ENCODE measurements at regions not wholly inside any gene's neighbourhood (a gene's known extent, or its start where the extent isn't known, plus 50 kb on each side); places are given as distances from the start of the nearest gene placed in this dataset.

- H3K4me1 Mint-ChIP-seq = no peaks in the 10 kb centered on the region
These were observed 150.2 kb upstream of the CLEC14A start for GRCh38 chr14:38405851-38406635.

DNA sequence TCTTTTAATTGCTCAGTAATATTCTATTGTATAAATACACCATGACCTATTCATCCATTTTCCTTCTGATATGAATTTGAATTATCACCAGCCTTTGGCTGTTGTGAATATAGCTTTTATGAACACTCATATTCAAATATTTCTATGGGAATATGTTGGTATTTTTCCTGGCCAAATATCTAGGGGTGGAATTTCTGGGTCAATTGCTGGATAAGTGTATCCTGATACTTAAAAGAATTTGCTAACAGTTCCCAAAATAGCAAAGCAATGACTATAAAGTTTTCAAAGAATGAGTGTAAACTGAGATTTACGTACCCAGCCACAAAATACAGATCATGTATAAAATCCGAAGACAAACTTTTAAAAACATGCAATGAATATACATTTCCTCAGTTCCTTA lies 148.7 kb upstream of the CLEC14A start:
- intact Hi-C loops (cut with micrococcal nuclease) = no loop called here

More at GRCh38 chr14:38405851-38406635, 150.2 kb upstream of the CLEC14A start:
- Mint-ChIP-seq H3K9me3 (peaks cover 0 to 5% (median 1%) of the 10 kb centered on the region in 7 donors), H3K36me3 (no peaks in the 10 kb centered on the region), H3K27ac (no peak overlapping the region), H3K4me3 (no peak overlapping the region), H3K27me3 (ENCODE audit: low read depth in 3 of 3) (peaks cover 0 to 1% (median 0%) of the 10 kb centered on the region in 3 donors)
- Histone ChIP-seq H3K9ac (ENCODE audit: insufficient read depth, low read length, poor library complexity, severe bottlenecking) (no peak overlapping the region), H3K4me3 (replicated peaks in 1 of 3; ENCODE audit: low read depth in 2 of 3, low read length in 3 of 3) (no peak overlapping the region), H3K27me3 (ENCODE audit: control insufficient read depth in 2 of 2, insufficient read depth in 2 of 2, low read length in 2 of 2) (no peaks in the 10 kb centered on the region), H3K27ac (ENCODE audit: low read depth in 1 of 2, low read length in 2 of 2) (no peak overlapping the region), H2AFZ (ENCODE audit: insufficient read depth, low read depth, low read length, poor library complexity, severe bottlenecking) (no peak overlapping the region), H3K36me3 (replicated peaks in 1 of 2; ENCODE audit: control insufficient read depth in 1 of 2, insufficient read depth in 2 of 2, low read length in 2 of 2) (no peaks in the 10 kb centered on the region), H3K79me2 (ENCODE audit: insufficient read depth, low read length) (no peaks in the 10 kb centered on the region), H3K4me1 (ENCODE audit: control insufficient read depth in 1 of 2, insufficient read depth in 2 of 2, low read length in 2 of 2) (no peaks in the 10 kb centered on the region), H4K20me1 (ENCODE audit: insufficient read depth, low read length) (no peaks in the 10 kb centered on the region), H3K9me3 (replicated peaks in 1 of 2; ENCODE audit: control insufficient read depth in 1 of 2, insufficient read depth in 1 of 2, low read length in 2 of 2) (peaks cover 0 to 3% of the 10 kb centered on the region in 2 donors), H3K4me2 (replicated peaks; ENCODE audit: extremely low read depth, low read length, poor library complexity, severe bottlenecking) (no peak overlapping the region)
- DNase-seq = no peak
- intact Hi-C loops (cut with micrococcal nuclease) = no loop called here
- TF ChIP-seq, protein P1, sequence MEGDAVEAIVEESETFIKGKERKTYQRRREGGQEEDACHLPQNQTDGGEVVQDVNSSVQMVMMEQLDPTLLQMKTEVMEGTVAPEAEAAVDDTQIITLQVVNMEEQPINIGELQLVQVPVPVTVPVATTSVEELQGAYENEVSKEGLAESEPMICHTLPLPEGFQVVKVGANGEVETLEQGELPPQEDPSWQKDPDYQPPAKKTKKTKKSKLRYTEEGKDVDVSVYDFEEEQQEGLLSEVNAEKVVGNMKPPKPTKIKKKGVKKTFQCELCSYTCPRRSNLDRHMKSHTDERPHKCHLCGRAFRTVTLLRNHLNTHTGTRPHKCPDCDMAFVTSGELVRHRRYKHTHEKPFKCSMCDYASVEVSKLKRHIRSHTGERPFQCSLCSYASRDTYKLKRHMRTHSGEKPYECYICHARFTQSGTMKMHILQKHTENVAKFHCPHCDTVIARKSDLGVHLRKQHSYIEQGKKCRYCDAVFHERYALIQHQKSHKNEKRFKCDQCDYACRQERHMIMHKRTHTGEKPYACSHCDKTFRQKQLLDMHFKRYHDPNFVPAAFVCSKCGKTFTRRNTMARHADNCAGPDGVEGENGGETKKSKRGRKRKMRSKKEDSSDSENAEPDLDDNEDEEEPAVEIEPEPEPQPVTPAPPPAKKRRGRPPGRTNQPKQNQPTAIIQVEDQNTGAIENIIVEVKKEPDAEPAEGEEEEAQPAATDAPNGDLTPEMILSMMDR (IDR thresholded peaks at IDR 0.05) = no peak
- 100% methylated on average over 2 of the region's 3 CpGs for WGBS (ENCODE audit: insufficient coverage)

More for the DNA sequence above, 148.7 kb upstream of the CLEC14A start:
- H3K4me2 ChIP-seq (replicated peaks; ENCODE audit: extremely low read depth, low read length, poor library complexity, severe bottlenecking) = no peak overlapping the region
- H3K4me1 Mint-ChIP-seq = no peaks in the 10 kb centered on the region
- no peak overlapping the region for H3K27ac ChIP-seq (ENCODE audit: low read depth in 1 of 2, low read length in 2 of 2)
- H3K36me3 Mint-ChIP-seq = no peaks in the 10 kb centered on the region
- peaks cover 0 to 5% (median 2%) of the 10 kb centered on the region in 7 donors for H3K9me3 Mint-ChIP-seq
- no peak overlapping the region for H3K4me3 Mint-ChIP-seq
- no peaks in the 10 kb centered on the region for H3K36me3 ChIP-seq (replicated peaks in 1 of 2; ENCODE audit: control insufficient read depth in 1 of 2, insufficient read depth in 2 of 2, low read length in 2 of 2)
- WGBS (ENCODE audit: insufficient coverage) = no CpG with 5 or more reads among the region's 2 CpGs
- DNase-seq = no peak
- H3K27ac Mint-ChIP-seq = no peak overlapping the region
- H3K9me3 ChIP-seq (replicated peaks in 1 of 2; ENCODE audit: control insufficient read depth in 1 of 2, insufficient read depth in 1 of 2, low read length in 2 of 2) = peaks cover 0 to 3% of the 10 kb centered on the region in 2 donors
- TF ChIP-seq, protein P1 (IDR thresholded peaks at IDR 0.05) = no peak
- no peak overlapping the region for H3K4me3 ChIP-seq (replicated peaks in 1 of 3; ENCODE audit: low read depth in 2 of 3, low read length in 3 of 3)
- no peaks in the 10 kb centered on the region for H3K4me1 ChIP-seq (ENCODE audit: control insufficient read depth in 1 of 2, insufficient read depth in 2 of 2, low read length in 2 of 2)
- no peak overlapping the region for H2AFZ ChIP-seq (ENCODE audit: insufficient read depth, low read depth, low read length, poor library complexity, severe bottlenecking)
- H3K79me2 ChIP-seq (ENCODE audit: insufficient read depth, low read length) = no peaks in the 10 kb centered on the region
- H3K27me3 Mint-ChIP-seq (ENCODE audit: low read depth in 3 of 3) = peaks cover 0 to 1% (median 0%) of the 10 kb centered on the region in 3 donors
- H4K20me1 ChIP-seq (ENCODE audit: insufficient read depth, low read length) = no peaks in the 10 kb centered on the region
- no peak overlapping the region for H3K9ac ChIP-seq (ENCODE audit: insufficient read depth, low read length, poor library complexity, severe bottlenecking)
- no peaks in the 10 kb centered on the region for H3K27me3 ChIP-seq (ENCODE audit: control insufficient read depth in 2 of 2, insufficient read depth in 2 of 2, low read length in 2 of 2)
